Activated T-helper 17 cell treated with anti-CD3 and anti-CD28 coated beads, Interleukin-2, amount 50 U/mL, for 72 hours (primary cell): ENCODE measurements at regions not wholly inside any gene's neighbourhood (a gene's known extent, or its start where the extent isn't known, plus 50 kb on each side); places are given as distances from the start of the nearest gene placed in this dataset.
"Not testable (repeated sequence)": the region's sequence is repeated elsewhere in the genome, so short reads cannot be mapped to it uniquely, and the experiment has no call there.

Source experiments
- ATAC-seq: fragments of 150-1000 bp; cut with Tn5 transposase; replicated peaks from 2 replicates; pipeline ENCODE4 v1.10.0; 2021; ENCODE audit warnings: mild to moderate bottlenecking, moderate library complexity
- H3K27ac Mint-ChIP-seq: one replicate; pipeline ENCODE4 v1.8.0; 2022; ENCODE audit warnings: mixed read lengths
- H3K27me3 Mint-ChIP-seq: one replicate; pipeline ENCODE4 v1.8.0; 2022; ENCODE audit warnings: mixed read lengths
- H3K36me3 Mint-ChIP-seq: one replicate; pipeline ENCODE4 v1.8.0; 2022; ENCODE audit warnings: low read depth, mild to moderate bottlenecking, mixed read lengths
- H3K4me1 Mint-ChIP-seq: one replicate; pipeline ENCODE4 v1.8.0; 2022; ENCODE audit warnings: mixed read lengths
- H3K4me3 Mint-ChIP-seq: one replicate; pipeline ENCODE4 v1.8.0; 2022; ENCODE audit warnings: mild to moderate bottlenecking, mixed read lengths
- H3K9me3 Mint-ChIP-seq: one replicate; pipeline ENCODE4 v1.8.0; 2022; ENCODE audit warnings: mixed read lengths

- peaks cover 28% of the 10 kb centered on the region for H3K9me3 Mint-ChIP-seq
Measured at GRCh38 chr16:60150907-60151306, 1416.8 kb upstream of the GOT2 start.

GRCh38 chr16:60143348-60143705 lies 1409.2 kb upstream of the GOT2 start:
- Mint-ChIP-seq H3K36me3 (no peaks in the 10 kb centered on the region), H3K4me3 (no peak overlapping the region), H3K9me3 (peaks cover 17% of the 10 kb centered on the region), H3K4me1 (no peaks in the 10 kb centered on the region), H3K27ac (no peak overlapping the region), H3K27me3 (no peaks in the 10 kb centered on the region)
- no peak for ATAC-seq

More at GRCh38 chr16:60150907-60151306, 1416.8 kb upstream of the GOT2 start:
- no peaks in the 10 kb centered on the region for H3K27me3 Mint-ChIP-seq
- H3K4me1 Mint-ChIP-seq, result no peaks in the 10 kb centered on the region
- H3K4me3 Mint-ChIP-seq, result no peak overlapping the region
- no peaks in the 10 kb centered on the region for H3K36me3 Mint-ChIP-seq
- no peak overlapping the region for H3K27ac Mint-ChIP-seq
- ATAC-seq, result no peak

- Mint-ChIP-seq H3K9me3 (peaks cover 22% of the 10 kb centered on the region), H3K27ac (no peak overlapping the region), H3K27me3 (no peaks in the 10 kb centered on the region), H3K36me3 (no peaks in the 10 kb centered on the region), H3K4me3 (no peak overlapping the region), H3K4me1 (no peaks in the 10 kb centered on the region)
- ATAC-seq, result no peak
Measured at GRCh38 chr16:60142619-60143347, 1408.7 kb upstream of the GOT2 start.

- H3K9me3 Mint-ChIP-seq, result peaks cover 43% of the 10 kb centered on the region
- no peaks in the 10 kb centered on the region for H3K36me3 Mint-ChIP-seq
- no peak overlapping the region for H3K4me3 Mint-ChIP-seq
- ATAC-seq, result no peak
- H3K27ac Mint-ChIP-seq, result no peak overlapping the region
- no peaks in the 10 kb centered on the region for H3K4me1 Mint-ChIP-seq
- no peaks in the 10 kb centered on the region for H3K27me3 Mint-ChIP-seq
Measured at GRCh38 chr16:60137891-60138290, 1403.8 kb upstream of the GOT2 start.

GRCh38 chr16:60127196-60127595 lies 1393.1 kb upstream of the GOT2 start:
- no peaks in the 10 kb centered on the region for H3K36me3 Mint-ChIP-seq
- H3K9me3 Mint-ChIP-seq, result peaks cover 17% of the 10 kb centered on the region
- no peak overlapping the region for H3K27ac Mint-ChIP-seq
- ATAC-seq, result no peak
- H3K4me3 Mint-ChIP-seq, result no peak overlapping the region
- H3K4me1 Mint-ChIP-seq, result no peaks in the 10 kb centered on the region
- H3K27me3 Mint-ChIP-seq, result no peaks in the 10 kb centered on the region

GRCh38 chr16:60126115-60126514 lies 1392.0 kb upstream of the GOT2 start:
- not testable (repeated sequence) for H3K4me3 Mint-ChIP-seq, H3K27ac Mint-ChIP-seq, H3K4me1 Mint-ChIP-seq, ATAC-seq, H3K36me3 Mint-ChIP-seq, H3K27me3 Mint-ChIP-seq
- peaks cover 17% of the 10 kb centered on the region for H3K9me3 Mint-ChIP-seq

- no peak for ATAC-seq
- Mint-ChIP-seq H3K4me3 (no peak overlapping the region), H3K4me1 (no peaks in the 10 kb centered on the region), H3K27me3 (no peaks in the 10 kb centered on the region), H3K36me3 (no peaks in the 10 kb centered on the region), H3K27ac (no peak overlapping the region), H3K9me3 (peaks cover 23% of the 10 kb centered on the region)
Measured at GRCh38 chr16:60123392-60124023, 1389.4 kb upstream of the GOT2 start.

- H3K27me3 Mint-ChIP-seq, result no peaks in the 10 kb centered on the region
- no peak for ATAC-seq
- no peaks in the 10 kb centered on the region for H3K36me3 Mint-ChIP-seq
- no peak overlapping the region for H3K4me3 Mint-ChIP-seq
- peaks cover 13% of the 10 kb centered on the region for H3K9me3 Mint-ChIP-seq
- H3K4me1 Mint-ChIP-seq, result no peaks in the 10 kb centered on the region
- no peak overlapping the region for H3K27ac Mint-ChIP-seq
Measured at GRCh38 chr16:60120586-60120985, 1386.5 kb upstream of the GOT2 start.

GRCh38 chr16:60110531-60110930 lies 1376.4 kb upstream of the GOT2 start:
- no peaks in the 10 kb centered on the region for H3K27me3 Mint-ChIP-seq
- no peak for ATAC-seq
- H3K4me1 Mint-ChIP-seq, result no peaks in the 10 kb centered on the region
- no peaks in the 10 kb centered on the region for H3K36me3 Mint-ChIP-seq
- no peak overlapping the region for H3K27ac Mint-ChIP-seq
- peaks cover 23% of the 10 kb centered on the region for H3K9me3 Mint-ChIP-seq
- no peak overlapping the region for H3K4me3 Mint-ChIP-seq

GRCh38 chr16:60107871-60108270 lies 1373.8 kb upstream of the GOT2 start:
- no peaks in the 10 kb centered on the region for H3K4me1 Mint-ChIP-seq
- no peak overlapping the region for H3K4me3 Mint-ChIP-seq
- no peak overlapping the region for H3K27ac Mint-ChIP-seq
- no peaks in the 10 kb centered on the region for H3K27me3 Mint-ChIP-seq
- ATAC-seq, result no peak
- no peaks in the 10 kb centered on the region for H3K36me3 Mint-ChIP-seq
- H3K9me3 Mint-ChIP-seq, result peaks cover 29% of the 10 kb centered on the region

GRCh38 chr16:60107437-60107836 lies 1373.3 kb upstream of the GOT2 start:
- H3K36me3 Mint-ChIP-seq, result no peaks in the 10 kb centered on the region
- H3K9me3 Mint-ChIP-seq, result peaks cover 25% of the 10 kb centered on the region
- H3K27me3 Mint-ChIP-seq, result no peaks in the 10 kb centered on the region
- no peaks in the 10 kb centered on the region for H3K4me1 Mint-ChIP-seq
- no peak for ATAC-seq
- no peak overlapping the region for H3K27ac Mint-ChIP-seq
- no peak overlapping the region for H3K4me3 Mint-ChIP-seq

- Mint-ChIP-seq H3K4me1 (no peaks in the 10 kb centered on the region), H3K27me3 (no peaks in the 10 kb centered on the region), H3K27ac (no peak overlapping the region), H3K4me3 (no peak overlapping the region), H3K36me3 (no peaks in the 10 kb centered on the region), H3K9me3 (peaks cover 41% of the 10 kb centered on the region)
- ATAC-seq, result no peak
Measured at GRCh38 chr16:60100371-60100770, 1366.3 kb upstream of the GOT2 start.

- Mint-ChIP-seq H3K27ac (no peak overlapping the region), H3K27me3 (no peaks in the 10 kb centered on the region), H3K36me3 (no peaks in the 10 kb centered on the region), H3K4me3 (no peak overlapping the region), H3K4me1 (no peaks in the 10 kb centered on the region), H3K9me3 (peaks cover 15% of the 10 kb centered on the region)
- ATAC-seq, result no peak
Measured at GRCh38 chr16:60091529-60091928, 1357.4 kb upstream of the GOT2 start.

GRCh38 chr16:60091071-60091470 lies 1357.0 kb upstream of the GOT2 start:
- Mint-ChIP-seq H3K27ac (no peak overlapping the region), H3K4me1 (no peaks in the 10 kb centered on the region), H3K27me3 (no peaks in the 10 kb centered on the region), H3K9me3 (peaks cover 14% of the 10 kb centered on the region), H3K4me3 (no peak overlapping the region), H3K36me3 (no peaks in the 10 kb centered on the region)
- ATAC-seq, result no peak

GRCh38 chr16:60087530-60087929 lies 1353.4 kb upstream of the GOT2 start:
- Mint-ChIP-seq H3K27ac (no peak overlapping the region), H3K4me3 (no peak overlapping the region), H3K4me1 (no peaks in the 10 kb centered on the region), H3K36me3 (no peaks in the 10 kb centered on the region), H3K27me3 (no peaks in the 10 kb centered on the region), H3K9me3 (peaks cover 12% of the 10 kb centered on the region)
- ATAC-seq, result no peak
